Uterus (tissue), 3 donors: ENCODE measurements at regions not wholly inside any gene's neighbourhood (a gene's known extent, or its start where the extent isn't known, plus 50 kb on each side); places are given as distances from the start of the nearest gene placed in this dataset.

Experiments
- DNase-seq, 2 donors: peaks; one replicate each; pipeline ENCODE4 v3.0.0-alpha.2; 2019 to 2020
- H3K27ac ChIP-seq, 2 donors: fragments of 200-600 bp; sonication (generic); 1 replicate in 1 of 2; 2 replicates in 1 of 2; pipeline ENCODE4 v1.5.1; 2016 to 2018
- H3K27me3 ChIP-seq, 2 donors: fragments of 200-600 bp; sonication (generic); one replicate each; pipeline ENCODE4 v1.5.1; 2018 to 2019; ENCODE audit warnings: control low read depth in 1 of 2
- H3K36me3 ChIP-seq, 2 donors: fragments of 200-600 bp; sonication (generic); one replicate each; pipeline ENCODE4 v1.5.1; 2019; ENCODE audit warnings: control low read depth in 1 of 2
- H3K4me1 ChIP-seq, 2 donors: fragments of 200-600 bp; sonication (generic); one replicate each; pipeline ENCODE4 v1.5.1; 2018 to 2019; ENCODE audit warnings: control low read depth in 1 of 2
- H3K4me3 ChIP-seq, 2 donors: fragments of 200-600 bp; sonication (generic); 1 replicate in 1 of 2; 2 replicates in 1 of 2; pipeline ENCODE4 v1.5.1; 2018 to 2019; ENCODE audit warnings: mild to moderate bottlenecking in 1 of 2
- H3K9me3 ChIP-seq, 2 donors: fragments of 200-600 bp; sonication (generic); one replicate each; pipeline ENCODE4 v1.5.1; 2019; ENCODE audit warnings: control low read depth in 1 of 2
- CTCF ChIP-seq, 4 experiments: fragments of 200-600 bp in 2 of 4; fragments of 450-650 bp in 2 of 4; sonication (generic) in 2 of 4; IDR thresholded peaks; one replicate each; pipeline ENCODE4 v1.5.1; 2016 to 2019; ENCODE audit warnings: antibody characterized with exemption in 4 of 4, mild to moderate bottlenecking in 2 of 4, moderate library complexity in 1 of 4
- POLR2A ChIP-seq, 2 donors: fragments of 450-650 bp; IDR thresholded peaks; one replicate each; pipeline ENCODE4 v1.6.1; 2016; ENCODE audit warnings: antibody characterized with exemption in 2 of 2, mild to moderate bottlenecking in 1 of 2, moderate library complexity in 1 of 2
- intact Hi-C: fragments of 100-400 bp; cut with DNase I; formaldehyde crosslinking; loops from one replicate; pipeline ENCODE4 v1.15.1; 2023; ENCODE audit warnings: low total_unique reads
- donor health status: DM: yes; HTN: yes; CAD: no.

GRCh38 chr14:58751788-58752187, 114.0 kb downstream of the DACT1 start:
- H3K27ac ChIP-seq: peak overlapping the region in 1 of 2 donors; percentile 41
- no peaks in the 10 kb centered on the region for H3K36me3 ChIP-seq
- no peak for TF ChIP-seq CTCF (IDR thresholded peaks at IDR 0.05)
- no peak for TF ChIP-seq POLR2A (IDR thresholded peaks at IDR 0.05)
- no peak for DNase-seq
- H3K4me3 ChIP-seq: no peak overlapping the region
- no peaks in the 10 kb centered on the region for H3K27me3 ChIP-seq
- no peaks in the 10 kb centered on the region for H3K9me3 ChIP-seq
- intact Hi-C loops: no loop called here
- no peaks in the 10 kb centered on the region for H3K4me1 ChIP-seq

GRCh38 chr14:58752289-58752688, 114.5 kb downstream of the DACT1 start:
- Histone ChIP-seq H3K27ac (peak overlapping the region; percentile 13 to 41), H3K4me1 (no peaks in the 10 kb centered on the region), H3K4me3 (no peak overlapping the region), H3K36me3 (no peaks in the 10 kb centered on the region), H3K9me3 (no peaks in the 10 kb centered on the region), H3K27me3 (no peaks in the 10 kb centered on the region)
- no peak for DNase-seq
- no peak for TF ChIP-seq CTCF (IDR thresholded peaks at IDR 0.05)
- no peak for TF ChIP-seq POLR2A (IDR thresholded peaks at IDR 0.05)
- intact Hi-C loops: no loop called here

GRCh38 chr14:58752771-58753201, 115.0 kb downstream of the DACT1 start:
- no peaks in the 10 kb centered on the region for H3K36me3 ChIP-seq
- intact Hi-C loops: no loop called here
- no peaks in the 10 kb centered on the region for H3K27me3 ChIP-seq
- H3K4me3 ChIP-seq: no peak overlapping the region
- TF ChIP-seq CTCF (IDR thresholded peaks at IDR 0.05) (no peak), POLR2A (IDR thresholded peaks at IDR 0.05) (no peak)
- H3K9me3 ChIP-seq: no peaks in the 10 kb centered on the region
- peak overlapping the region; percentile 13 to 41 for H3K27ac ChIP-seq
- H3K4me1 ChIP-seq: no peaks in the 10 kb centered on the region
- DNase-seq: peak; percentile 52 to 66

- intact Hi-C loops: no loop called here
- Histone ChIP-seq H3K27ac (no peak overlapping the region), H3K4me3 (no peak overlapping the region), H3K36me3 (no peaks in the 10 kb centered on the region), H3K9me3 (no peaks in the 10 kb centered on the region), H3K4me1 (no peaks in the 10 kb centered on the region), H3K27me3 (no peaks in the 10 kb centered on the region)
- TF ChIP-seq POLR2A (IDR thresholded peaks at IDR 0.05) (no peak), CTCF (IDR thresholded peaks at IDR 0.05) (no peak)
- no peak for DNase-seq
Observed at GRCh38 chr14:58755031-58755925, 117.5 kb downstream of the DACT1 start.

DNA sequence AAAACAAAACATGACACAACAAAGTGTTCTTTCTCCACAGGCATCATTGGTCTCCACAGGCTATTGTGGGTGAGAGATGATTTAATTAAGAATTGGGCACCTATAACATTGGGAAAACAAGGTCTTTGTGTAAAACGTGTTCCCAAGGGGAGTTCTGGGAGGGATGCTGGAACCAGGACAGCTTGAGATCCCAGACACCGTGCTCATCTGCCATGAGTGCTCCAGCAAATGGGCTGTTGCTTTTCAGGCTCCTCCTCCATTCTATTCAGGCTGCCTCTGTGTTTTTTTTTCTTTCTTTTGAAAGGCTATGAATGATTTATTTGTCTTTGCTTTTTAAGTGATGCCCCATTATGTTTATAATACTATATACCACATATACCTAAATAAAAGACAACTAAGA, 122.4 kb downstream of the DACT1 start:
- intact Hi-C loops: no loop called here

More for the DNA sequence above, 122.4 kb downstream of the DACT1 start:
- no peaks in the 10 kb centered on the region for H3K27me3 ChIP-seq
- H3K4me1 ChIP-seq: no peaks in the 10 kb centered on the region
- no peak overlapping the region for H3K27ac ChIP-seq
- H3K4me3 ChIP-seq: no peak overlapping the region
- DNase-seq: no peak
- H3K36me3 ChIP-seq: no peaks in the 10 kb centered on the region
- no peak for TF ChIP-seq CTCF (IDR thresholded peaks at IDR 0.05)
- TF ChIP-seq POLR2A (IDR thresholded peaks at IDR 0.05): no peak
- H3K9me3 ChIP-seq: no peaks in the 10 kb centered on the region
